Tibial artery (tissue), 4 donors: ENCODE measurements at regions not wholly inside any gene's neighbourhood (a gene's known extent, or its start where the extent isn't known, plus 50 kb on each side); places are given as distances from the start of the nearest gene placed in this dataset.

Experiments used
- DNase-seq, 2 donors: peaks; one replicate each; pipeline ENCODE4 v3.0.0-alpha.2; 2019
- H3K27ac ChIP-seq, 2 donors: fragments of 200-600 bp; sonication (generic) in 1 of 2; 1 replicate in 1 of 2; 2 replicates in 1 of 2; pipeline ENCODE4 v1.5.1; 2018 to 2019; ENCODE audit warnings: mild to moderate bottlenecking in 1 of 2
- H3K27me3 ChIP-seq, 2 donors: fragments of 200-600 bp; sonication (generic) in 1 of 2; one replicate each; pipeline versions ENCODE4 v1.5.1 to v1.6.0; 2016 to 2019
- H3K36me3 ChIP-seq, 3 donors: fragments of 200-600 bp; sonication (generic) in 2 of 3; one replicate each; pipeline ENCODE4 v1.5.1; 2016 to 2019; ENCODE audit warnings: mild to moderate bottlenecking in 2 of 3
- H3K4me1 ChIP-seq, 4 donors: fragments of 200-600 bp; sonication (generic) in 2 of 4; 1 replicate in 3 of 4; 2 replicates in 1 of 4; pipeline ENCODE4 v1.5.1; 2016 to 2019
- H3K4me3 ChIP-seq, 2 donors: fragments of 200-600 bp; sonication (generic) in 1 of 2; 1 replicate in 1 of 2; 2 replicates in 1 of 2; pipeline ENCODE4 v1.5.1; 2018 to 2019; ENCODE audit warnings: mild to moderate bottlenecking in 2 of 2
- H3K9me3 ChIP-seq, 3 donors: fragments of 200-600 bp; sonication (generic) in 1 of 3; one replicate each; pipeline ENCODE4 v1.5.1; 2016 to 2019
- CTCF ChIP-seq, 2 experiments: fragments of 200-600 bp in 1 of 2; fragments of 450-650 bp in 1 of 2; IDR thresholded peaks; one replicate each; pipeline ENCODE4 v1.5.1; 2017 to 2019; ENCODE audit warnings: antibody characterized with exemption in 2 of 2, mild to moderate bottlenecking in 1 of 2, moderate library complexity in 1 of 2
- intact Hi-C: fragments of 100-400 bp; cut with DNase I; formaldehyde crosslinking; loops from one replicate; pipeline ENCODE4 v1.15.0; 2023; ENCODE audit warnings: low total_unique reads

- H3K4me3 ChIP-seq = no peak overlapping the region
- no peak for TF ChIP-seq CTCF (IDR thresholded peaks at IDR 0.05)
- no peaks in the 10 kb centered on the region for H3K36me3 ChIP-seq
- intact Hi-C loops = no loop called here
- no peak overlapping the region for H3K27ac ChIP-seq
- no peaks in the 10 kb centered on the region for H3K4me1 ChIP-seq
- DNase-seq = no peak
- no peaks in the 10 kb centered on the region for H3K9me3 ChIP-seq
- no peaks in the 10 kb centered on the region for H3K27me3 ChIP-seq
Observed at GRCh38 chr9:17930071-17930470, 351.2 kb downstream of the SH3GL2 start.

- H3K9me3 ChIP-seq = no peaks in the 10 kb centered on the region
- H3K36me3 ChIP-seq = no peaks in the 10 kb centered on the region
- no peaks in the 10 kb centered on the region for H3K27me3 ChIP-seq
- no peak overlapping the region for H3K27ac ChIP-seq
- H3K4me3 ChIP-seq = no peak overlapping the region
- intact Hi-C loops = no loop called here
- H3K4me1 ChIP-seq = no peaks in the 10 kb centered on the region
- no peak for TF ChIP-seq CTCF (IDR thresholded peaks at IDR 0.05)
- DNase-seq = no peak
Observed at GRCh38 chr9:17936365-17936764, 357.5 kb downstream of the SH3GL2 start.

GRCh38 chr9:17938035-17938655 lies 359.3 kb downstream of the SH3GL2 start:
- Histone ChIP-seq H3K27me3 (no peaks in the 10 kb centered on the region), H3K27ac (no peak overlapping the region), H3K4me3 (no peak overlapping the region), H3K4me1 (no peaks in the 10 kb centered on the region), H3K9me3 (no peaks in the 10 kb centered on the region), H3K36me3 (no peaks in the 10 kb centered on the region)
- DNase-seq = no peak
- no peak for TF ChIP-seq CTCF (IDR thresholded peaks at IDR 0.05)
- intact Hi-C loops = no loop called here

GRCh38 chr9:17942498-17942897 lies 363.6 kb downstream of the SH3GL2 start:
- Histone ChIP-seq H3K9me3 (peaks cover 0 to 3% (median 0%) of the 10 kb centered on the region in 3 donors), H3K27me3 (no peaks in the 10 kb centered on the region), H3K4me3 (no peak overlapping the region), H3K27ac (no peak overlapping the region), H3K36me3 (no peaks in the 10 kb centered on the region), H3K4me1 (no peaks in the 10 kb centered on the region)
- TF ChIP-seq CTCF (IDR thresholded peaks at IDR 0.05) = no peak
- intact Hi-C loops = no loop called here
- DNase-seq = no peak

GRCh38 chr9:17955409-17955808 lies 376.5 kb downstream of the SH3GL2 start:
- TF ChIP-seq CTCF (IDR thresholded peaks at IDR 0.05) = no peak
- intact Hi-C loops = no loop called here

GRCh38 chr9:17958363-17958762 lies 379.5 kb downstream of the SH3GL2 start:
- Histone ChIP-seq H3K4me3 (no peak overlapping the region), H3K9me3 (no peaks in the 10 kb centered on the region), H3K27me3 (no peaks in the 10 kb centered on the region), H3K4me1 (peaks cover 0 to 7% (median 0%) of the 10 kb centered on the region in 4 donors), H3K27ac (no peak overlapping the region), H3K36me3 (no peaks in the 10 kb centered on the region)
- DNase-seq = no peak
- TF ChIP-seq CTCF (IDR thresholded peaks at IDR 0.05) = no peak
- intact Hi-C loops = no loop called here

More at GRCh38 chr9:17955409-17955808, 376.5 kb downstream of the SH3GL2 start:
- Histone ChIP-seq H3K36me3 (no peaks in the 10 kb centered on the region), H3K4me1 (no peaks in the 10 kb centered on the region), H3K27me3 (no peaks in the 10 kb centered on the region), H3K9me3 (no peaks in the 10 kb centered on the region), H3K4me3 (no peak overlapping the region), H3K27ac (no peak overlapping the region)
- no peak for DNase-seq
